SK-N-SH (cell line): ENCODE measurements at regions not wholly inside any gene's neighbourhood (a gene's known extent, or its start where the extent isn't known, plus 50 kb on each side); places are given as distances from the start of the nearest gene placed in this dataset.

Experiments
- CTCF ChIA-PET: fragments of 300-600, 350-600 bp; formaldehyde crosslinking; extraction: SDS; loops from one replicate; lab custom pipeline; 2021; lab: Yijun Ruan, JAX
- POLR2A ChIA-PET: fragments of 350-600 bp; sonication (Branson Sonifier 250); formaldehyde crosslinking; extraction: SDS; loops from one replicate; lab custom pipeline; 2020; ENCODE audit warnings: antibody characterized with exemption, inconsistent platforms; lab: Yijun Ruan, JAX
- DNase-seq: peaks from one replicate; pipeline ENCODE4 v3.0.0; 2012
- H2AFZ ChIP-seq: fragments of 200-600 bp; sonication (generic); 2 replicates; pipeline ENCODE4 v1.8.1; 2016; ENCODE audit warnings: antibody characterized with exemption, mild to moderate bottlenecking, low read depth
- H3F3A ChIP-seq: fragments of 200-600 bp; sonication (generic); replicated peaks from 2 replicates; pipeline ENCODE3; 2016; ENCODE audit warnings: antibody characterized with exemption, mild to moderate bottlenecking; ENCODE audit not compliant: insufficient read depth
- H3K27ac ChIP-seq, 2 experiments: fragments of 200-500 bp in 1 of 2; fragments of 200-600 bp in 1 of 2; sonication (Bioruptor generic) in 1 of 2; sonication (generic), shearing (Covaris generic) in 1 of 2; 2 replicates each; pipeline versions ENCODE4 v1.5.1 to v1.6.1; 2014 to 2016; ENCODE audit warnings: low read depth in 2 of 2, inconsistent platforms in 1 of 2, low read length in 1 of 2, mild to moderate bottlenecking in 1 of 2, mixed read lengths in 1 of 2
- H3K27me3 ChIP-seq: fragments of 200-600 bp; sonication (generic), shearing (Covaris generic); 2 replicates; pipeline ENCODE4 v1.6.1; 2016; ENCODE audit warnings: mixed run types; ENCODE audit not compliant: insufficient read depth
- H3K36me3 ChIP-seq, 2 experiments: fragments of 200-500 bp in 1 of 2; fragments of 200-600 bp in 1 of 2; sonication (Bioruptor generic) in 1 of 2; sonication (generic) in 1 of 2; replicated peaks in 1 of 2; 2 replicates each; pipeline versions ENCODE3 to v1.5.1; 2014 to 2016; ENCODE audit warnings: low read length in 1 of 2, mild to moderate bottlenecking in 1 of 2; ENCODE audit not compliant: insufficient read depth in 2 of 2, control insufficient read depth in 1 of 2
- H3K4me1 ChIP-seq, 2 experiments: fragments of 200-500 bp in 1 of 2; fragments of 200-600 bp in 1 of 2; sonication (Bioruptor generic) in 1 of 2; sonication (generic), shearing (Covaris generic) in 1 of 2; 2 replicates each; pipeline versions ENCODE4 v1.5.1 to v1.6.1; 2014 to 2016; ENCODE audit warnings: low read depth in 1 of 2, low read length in 1 of 2, mixed run types in 1 of 2; ENCODE audit not compliant: insufficient read depth in 2 of 2, control insufficient read depth in 1 of 2
- H3K4me2 ChIP-seq: fragments of 200-600 bp; sonication (generic), shearing (Covaris generic); 2 replicates; pipeline ENCODE4 v1.6.1; 2017; ENCODE audit warnings: mixed run types
- H3K4me3 ChIP-seq, 2 experiments: fragments of 200-500 bp in 1 of 2; fragments of 200-600 bp in 1 of 2; sonication (Bioruptor generic) in 1 of 2; sonication (generic), shearing (Covaris generic) in 1 of 2; 2 replicates each; pipeline versions ENCODE4 v1.5.1 to v1.8.1; 2014 to 2016; ENCODE audit warnings: low read depth in 2 of 2, inconsistent platforms in 1 of 2, low read length in 1 of 2, mild to moderate bottlenecking in 1 of 2, mixed read lengths in 1 of 2, moderate library complexity in 1 of 2
- H3K79me2 ChIP-seq: fragments of 200-600 bp; sonication (generic); 2 replicates; pipeline ENCODE4 v1.8.1; 2017; ENCODE audit warnings: mild to moderate bottlenecking; ENCODE audit not compliant: insufficient read depth
- H3K9ac ChIP-seq: fragments of 200-600 bp; sonication (generic); 2 replicates; pipeline ENCODE4 v1.6.1; 2017; ENCODE audit warnings: mixed run types
- H3K9me2 ChIP-seq: fragments of 200-600 bp; sonication (generic); 2 replicates; pipeline ENCODE4 v1.6.1; 2017; ENCODE audit warnings: mixed run types
- H3K9me3 ChIP-seq: fragments of 200-600 bp; sonication (generic); 2 replicates; pipeline ENCODE4 v1.6.1; 2017; ENCODE audit warnings: mixed run types, mild to moderate bottlenecking, moderate library complexity
- H4K20me1 ChIP-seq: fragments of 200-600 bp; sonication (generic); 2 replicates; pipeline ENCODE4 v1.6.1; 2017; ENCODE audit warnings: mild to moderate bottlenecking, mixed run types; ENCODE audit not compliant: insufficient read depth
- EZH2phosphoT487 ChIP-seq: fragments of 200-600 bp; sonication (generic); IDR thresholded peaks from 2 replicates; pipeline ENCODE4 v1.6.1; 2017; ENCODE audit warnings: low read depth, mixed run types, mild to moderate bottlenecking, antibody characterized with exemption, moderate library complexity, borderline replicate concordance
- FOSL2 ChIP-seq: IDR thresholded peaks from 2 replicates; pipeline ENCODE4 v1.4.0; 2012; ENCODE audit warnings: low read depth, mild to moderate bottlenecking, moderate library complexity, borderline replicate concordance
- FOXJ3 ChIP-seq: sonication (generic); formaldehyde crosslinking; IDR thresholded peaks from 2 replicates; pipeline ENCODE4 v1.5.1; 2020; ENCODE audit warnings: mild to moderate bottlenecking, missing genetic modification reagents
- GABPA ChIP-seq: IDR thresholded peaks from 2 replicates; pipeline ENCODE4 v1.4.0; 2012; ENCODE audit warnings: low read depth, mild to moderate bottlenecking
- GATA2 ChIP-seq: sonication (generic); formaldehyde crosslinking; IDR thresholded peaks from 2 replicates; pipeline ENCODE4 v1.5.0; 2020; ENCODE audit warnings: mild to moderate bottlenecking, missing genetic modification reagents
- JUND ChIP-seq: IDR thresholded peaks from 2 replicates; pipeline ENCODE4 v1.4.0; 2012
- NRF1 ChIP-seq: IDR thresholded peaks from 2 replicates; pipeline ENCODE4 v1.6.1; 2012; ENCODE audit warnings: low read depth, mild to moderate bottlenecking, low read length
- RAD21 ChIP-seq: IDR thresholded peaks from 2 replicates; pipeline ENCODE4 v1.6.1; 2012; ENCODE audit warnings: mild to moderate bottlenecking, low read length
- RCOR1 ChIP-seq: fragments of 150-350 bp; IDR thresholded peaks from 2 replicates; pipeline ENCODE4 v1.6.1; 2017; ENCODE audit warnings: antibody characterized with exemption, low read length
- RFX5 ChIP-seq: IDR thresholded peaks from 2 replicates; pipeline ENCODE4 v1.6.1; 2012; ENCODE audit warnings: mild to moderate bottlenecking, improper control_type of control experiment, low read length
- TAF1 ChIP-seq: IDR thresholded peaks from 2 replicates; pipeline ENCODE4 v1.6.1; 2012; ENCODE audit warnings: low read depth, mild to moderate bottlenecking, low read length, moderate library complexity, borderline replicate concordance
- TEAD4 ChIP-seq: IDR thresholded peaks from 2 replicates; pipeline ENCODE4 v1.4.0; 2012; ENCODE audit warnings: mild to moderate bottlenecking, borderline replicate concordance; ENCODE audit not compliant: insufficient read depth
- WGBS: methylation state at CpG from one replicate; pipeline ENCODE4 v1.1.6; 2017; ENCODE audit warnings: low lambda C conversion rate; 5-methylcytosine and 5-hydroxymethylcytosine counted together
- TF ChIP-seq, protein P1 (sequence below): fragments of 200-600 bp; sonication (generic); IDR thresholded peaks from 2 replicates; pipeline ENCODE4 v1.6.1; 2017; ENCODE audit warnings: antibody characterized with exemption, mild to moderate bottlenecking, moderate library complexity
- TF ChIP-seq, protein P2 (sequence below): fragments of 150-350 bp; IDR thresholded peaks from 2 replicates; pipeline ENCODE4 v1.6.1; 2016; ENCODE audit warnings: mild to moderate bottlenecking, low read depth, low read length
- TF ChIP-seq, protein P3 (sequence below): IDR thresholded peaks from 2 replicates; pipeline ENCODE4 v1.4.0; 2012; ENCODE audit warnings: low read depth
- TF ChIP-seq, protein P4 (sequence below): IDR thresholded peaks from 2 replicates; pipeline ENCODE4; 2012

DNA sequence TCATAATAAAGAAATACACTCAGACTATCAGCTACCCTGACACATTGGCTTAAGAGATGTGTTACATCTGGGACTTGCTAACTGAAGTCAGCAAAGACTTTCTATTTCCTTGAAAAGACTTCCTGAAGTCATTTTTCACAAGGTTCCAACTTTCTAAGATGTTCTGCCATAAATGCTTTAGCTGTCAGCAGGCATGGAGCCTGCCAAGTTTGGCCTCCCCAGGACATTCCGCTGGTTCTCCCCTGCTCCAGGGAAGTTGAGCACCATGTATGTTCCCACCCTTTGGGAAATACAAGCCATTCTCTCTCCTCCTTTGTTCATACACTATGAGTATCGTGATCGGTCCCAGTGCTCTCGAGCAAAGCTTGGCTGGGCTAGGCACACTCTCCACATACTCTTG is 202.7 kb upstream of the CCDC68 start:
- WGBS = 92% methylated on average over 4 of the region's 4 CpGs
- no peaks in the 10 kb centered on the region for H3K36me3 ChIP-seq
- H3K9ac ChIP-seq = no peak overlapping the region
- no peak overlapping the region for H3K27ac ChIP-seq
- no peaks in the 10 kb centered on the region for H3K4me1 ChIP-seq
- H3K79me2 ChIP-seq = no peaks in the 10 kb centered on the region
- no peaks in the 10 kb centered on the region for H3K9me3 ChIP-seq
- H3K9me2 ChIP-seq = no peaks in the 10 kb centered on the region
- H4K20me1 ChIP-seq = no peaks in the 10 kb centered on the region
- no peaks in the 10 kb centered on the region for H3K27me3 ChIP-seq
- H3F3A ChIP-seq = no peaks in the 10 kb centered on the region
- POLR2A ChIA-PET = no interaction called here
- H3K4me2 ChIP-seq = no peak overlapping the region
- H3K4me3 ChIP-seq = no peak overlapping the region
- no peak for TF ChIP-seq GABPA
- TF ChIP-seq, protein P1, sequence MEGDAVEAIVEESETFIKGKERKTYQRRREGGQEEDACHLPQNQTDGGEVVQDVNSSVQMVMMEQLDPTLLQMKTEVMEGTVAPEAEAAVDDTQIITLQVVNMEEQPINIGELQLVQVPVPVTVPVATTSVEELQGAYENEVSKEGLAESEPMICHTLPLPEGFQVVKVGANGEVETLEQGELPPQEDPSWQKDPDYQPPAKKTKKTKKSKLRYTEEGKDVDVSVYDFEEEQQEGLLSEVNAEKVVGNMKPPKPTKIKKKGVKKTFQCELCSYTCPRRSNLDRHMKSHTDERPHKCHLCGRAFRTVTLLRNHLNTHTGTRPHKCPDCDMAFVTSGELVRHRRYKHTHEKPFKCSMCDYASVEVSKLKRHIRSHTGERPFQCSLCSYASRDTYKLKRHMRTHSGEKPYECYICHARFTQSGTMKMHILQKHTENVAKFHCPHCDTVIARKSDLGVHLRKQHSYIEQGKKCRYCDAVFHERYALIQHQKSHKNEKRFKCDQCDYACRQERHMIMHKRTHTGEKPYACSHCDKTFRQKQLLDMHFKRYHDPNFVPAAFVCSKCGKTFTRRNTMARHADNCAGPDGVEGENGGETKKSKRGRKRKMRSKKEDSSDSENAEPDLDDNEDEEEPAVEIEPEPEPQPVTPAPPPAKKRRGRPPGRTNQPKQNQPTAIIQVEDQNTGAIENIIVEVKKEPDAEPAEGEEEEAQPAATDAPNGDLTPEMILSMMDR = no peak
- TF ChIP-seq RAD21 = no peak
- no peak for TF ChIP-seq RFX5
- TF ChIP-seq FOSL2 = no peak
- TF ChIP-seq, protein P2, sequence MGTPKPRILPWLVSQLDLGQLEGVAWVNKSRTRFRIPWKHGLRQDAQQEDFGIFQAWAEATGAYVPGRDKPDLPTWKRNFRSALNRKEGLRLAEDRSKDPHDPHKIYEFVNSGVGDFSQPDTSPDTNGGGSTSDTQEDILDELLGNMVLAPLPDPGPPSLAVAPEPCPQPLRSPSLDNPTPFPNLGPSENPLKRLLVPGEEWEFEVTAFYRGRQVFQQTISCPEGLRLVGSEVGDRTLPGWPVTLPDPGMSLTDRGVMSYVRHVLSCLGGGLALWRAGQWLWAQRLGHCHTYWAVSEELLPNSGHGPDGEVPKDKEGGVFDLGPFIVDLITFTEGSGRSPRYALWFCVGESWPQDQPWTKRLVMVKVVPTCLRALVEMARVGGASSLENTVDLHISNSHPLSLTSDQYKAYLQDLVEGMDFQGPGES = no peak
- no peak for TF ChIP-seq NRF1
- no peak for TF ChIP-seq EZH2phosphoT487
- TF ChIP-seq, protein P3, sequence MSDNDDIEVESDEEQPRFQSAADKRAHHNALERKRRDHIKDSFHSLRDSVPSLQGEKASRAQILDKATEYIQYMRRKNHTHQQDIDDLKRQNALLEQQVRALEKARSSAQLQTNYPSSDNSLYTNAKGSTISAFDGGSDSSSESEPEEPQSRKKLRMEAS = no peak
- TF ChIP-seq RCOR1 = no peak
- no peak for TF ChIP-seq TEAD4
- TF ChIP-seq, protein P4, sequence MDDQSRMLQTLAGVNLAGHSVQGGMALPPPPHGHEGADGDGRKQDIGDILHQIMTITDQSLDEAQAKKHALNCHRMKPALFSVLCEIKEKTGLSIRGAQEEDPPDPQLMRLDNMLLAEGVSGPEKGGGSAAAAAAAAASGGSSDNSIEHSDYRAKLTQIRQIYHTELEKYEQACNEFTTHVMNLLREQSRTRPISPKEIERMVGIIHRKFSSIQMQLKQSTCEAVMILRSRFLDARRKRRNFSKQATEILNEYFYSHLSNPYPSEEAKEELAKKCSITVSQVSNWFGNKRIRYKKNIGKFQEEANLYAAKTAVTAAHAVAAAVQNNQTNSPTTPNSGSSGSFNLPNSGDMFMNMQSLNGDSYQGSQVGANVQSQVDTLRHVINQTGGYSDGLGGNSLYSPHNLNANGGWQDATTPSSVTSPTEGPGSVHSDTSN = no peak
- TF ChIP-seq GATA2 = no peak
- TF ChIP-seq FOXJ3 (CRISPR knock-in tag) = no peak
- TF ChIP-seq JUND = no peak
- no peak for TF ChIP-seq TAF1
- DNase-seq = no peak
- no peak overlapping the region for H2AFZ ChIP-seq
- CTCF ChIA-PET = no interaction called here
